Liver (tissue), 3 donors: ENCODE measurements at regions not wholly inside any gene's neighbourhood (a gene's known extent, or its start where the extent isn't known, plus 50 kb on each side); places are given as distances from the start of the nearest gene placed in this dataset.

ENCODE experiments used
- EGR1 ChIP-seq, 2 donors: IDR thresholded peaks; 2 replicates each; pipeline ENCODE4 v1.6.1; 2016 to 2018; ENCODE audit warnings: antibody characterized with exemption in 2 of 2, low read depth in 2 of 2
- GABPA ChIP-seq, 2 donors: IDR thresholded peaks in 1 of 2; conservative IDR thresholded peaks in 1 of 2; 2 replicates each; pipeline ENCODE4 v1.6.1; 2016; ENCODE audit warnings: antibody characterized with exemption in 2 of 2, mild to moderate bottlenecking in 1 of 2, moderate library complexity in 1 of 2
- JUND ChIP-seq, 2 donors: IDR thresholded peaks; 2 replicates each; pipeline ENCODE4 v1.6.1; 2016; ENCODE audit warnings: antibody characterized with exemption in 2 of 2
- REST ChIP-seq: IDR thresholded peaks from 2 replicates; pipeline ENCODE4 v1.6.1; 2016; ENCODE audit warnings: antibody characterized with exemption, mild to moderate bottlenecking
- SP1 ChIP-seq: IDR thresholded peaks from 2 replicates; pipeline ENCODE4 v1.6.1; 2018; ENCODE audit warnings: antibody characterized with exemption, mild to moderate bottlenecking
- TAF1 ChIP-seq: conservative IDR thresholded peaks from 2 replicates; pipeline ENCODE4 v1.6.1; 2016; ENCODE audit warnings: antibody characterized with exemption, mild to moderate bottlenecking
- YY1 ChIP-seq: IDR thresholded peaks from 2 replicates; pipeline ENCODE4 v1.6.1; 2016; ENCODE audit warnings: antibody characterized with exemption, mild to moderate bottlenecking
- TF ChIP-seq, protein P1 (sequence below): fragments of 150-350 bp; IDR thresholded peaks from 2 replicates; pipeline ENCODE4 v1.5.1; 2017; ENCODE audit warnings: improper control_type of control experiment, low read depth, low read length; ENCODE audit not compliant: missing input control
- TF ChIP-seq, protein P2 (sequence below): IDR thresholded peaks from 2 replicates; pipeline ENCODE4 v1.6.1; 2016; ENCODE audit warnings: antibody characterized with exemption
- TF ChIP-seq, protein P3 (sequence below): IDR thresholded peaks from 2 replicates; pipeline ENCODE4 v1.6.1; 2016; ENCODE audit warnings: antibody characterized with exemption
- donor health status: healthy.
- donor health status: healthy.

DNA sequence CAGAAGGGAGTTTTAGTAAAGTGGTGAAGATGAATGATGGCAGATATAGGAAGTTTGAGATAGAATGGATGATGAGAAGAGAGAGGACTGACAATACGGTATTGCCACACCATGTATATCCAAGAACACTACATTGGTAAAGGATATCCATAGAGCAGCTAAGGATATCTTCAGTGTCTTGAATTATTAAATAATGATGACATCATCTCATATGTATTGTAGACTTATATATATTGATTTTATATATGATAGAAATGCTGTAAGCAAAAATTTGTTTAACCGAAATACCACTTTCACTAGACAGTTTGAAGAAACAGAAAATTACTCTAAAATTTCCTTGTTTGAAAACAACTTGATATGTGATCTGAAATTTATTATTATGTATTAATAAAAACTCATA is 89.0 kb downstream of the SEPTIN7 start:
- TF ChIP-seq, protein P1, sequence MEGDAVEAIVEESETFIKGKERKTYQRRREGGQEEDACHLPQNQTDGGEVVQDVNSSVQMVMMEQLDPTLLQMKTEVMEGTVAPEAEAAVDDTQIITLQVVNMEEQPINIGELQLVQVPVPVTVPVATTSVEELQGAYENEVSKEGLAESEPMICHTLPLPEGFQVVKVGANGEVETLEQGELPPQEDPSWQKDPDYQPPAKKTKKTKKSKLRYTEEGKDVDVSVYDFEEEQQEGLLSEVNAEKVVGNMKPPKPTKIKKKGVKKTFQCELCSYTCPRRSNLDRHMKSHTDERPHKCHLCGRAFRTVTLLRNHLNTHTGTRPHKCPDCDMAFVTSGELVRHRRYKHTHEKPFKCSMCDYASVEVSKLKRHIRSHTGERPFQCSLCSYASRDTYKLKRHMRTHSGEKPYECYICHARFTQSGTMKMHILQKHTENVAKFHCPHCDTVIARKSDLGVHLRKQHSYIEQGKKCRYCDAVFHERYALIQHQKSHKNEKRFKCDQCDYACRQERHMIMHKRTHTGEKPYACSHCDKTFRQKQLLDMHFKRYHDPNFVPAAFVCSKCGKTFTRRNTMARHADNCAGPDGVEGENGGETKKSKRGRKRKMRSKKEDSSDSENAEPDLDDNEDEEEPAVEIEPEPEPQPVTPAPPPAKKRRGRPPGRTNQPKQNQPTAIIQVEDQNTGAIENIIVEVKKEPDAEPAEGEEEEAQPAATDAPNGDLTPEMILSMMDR, result no peak
- no peak for TF ChIP-seq TAF1
- TF ChIP-seq, protein P2, sequence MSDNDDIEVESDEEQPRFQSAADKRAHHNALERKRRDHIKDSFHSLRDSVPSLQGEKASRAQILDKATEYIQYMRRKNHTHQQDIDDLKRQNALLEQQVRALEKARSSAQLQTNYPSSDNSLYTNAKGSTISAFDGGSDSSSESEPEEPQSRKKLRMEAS, result no peak
- no peak for TF ChIP-seq YY1
- TF ChIP-seq JUND (IDR thresholded peaks at IDR 0.05), result no peak
- TF ChIP-seq GABPA (IDR thresholded peaks at IDR 0.05 in 1 of 2, conservative IDR thresholded peaks at IDR 0.05 in 1 of 2), result no peak
- TF ChIP-seq EGR1 (IDR thresholded peaks at IDR 0.05; ENCODE audit: low read depth in 2 of 2), result no peak
- TF ChIP-seq SP1, result no peak
- TF ChIP-seq REST, result no peak
- TF ChIP-seq, protein P3, sequence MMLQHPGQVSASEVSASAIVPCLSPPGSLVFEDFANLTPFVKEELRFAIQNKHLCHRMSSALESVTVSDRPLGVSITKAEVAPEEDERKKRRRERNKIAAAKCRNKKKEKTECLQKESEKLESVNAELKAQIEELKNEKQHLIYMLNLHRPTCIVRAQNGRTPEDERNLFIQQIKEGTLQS, result no peak
